Adipocyte (in vitro differentiated cells): ENCODE measurements at regions not wholly inside any gene's neighbourhood (a gene's known extent, or its start where the extent isn't known, plus 50 kb on each side); places are given as distances from the start of the nearest gene placed in this dataset.
A peak's percentile ranks its signal among the peaks of the same experiment; 100 is the strongest.
"Not testable (repeated sequence)": the region's sequence is repeated elsewhere in the genome, so short reads cannot be mapped to it uniquely, and the experiment has no call there.

ENCODE experiments used
- DNase-seq: peaks from one replicate; pipeline ENCODE4 v3.0.0-alpha.2; 2015; ENCODE audit warnings: low read depth
- H3K27me3 ChIP-seq: replicated peaks from 2 replicates; pipeline ENCODE4 v1.7.0; 2013; ENCODE audit warnings: mild to moderate bottlenecking, low read length, moderate library complexity; ENCODE audit not compliant: control insufficient read depth, insufficient read depth
- H3K36me3 ChIP-seq: 2 replicates; pipeline ENCODE4 v1.7.0; 2013; ENCODE audit warnings: low read length, mild to moderate bottlenecking, moderate library complexity; ENCODE audit not compliant: control insufficient read depth, insufficient read depth, severe bottlenecking
- H3K4me1 ChIP-seq: 2 replicates; pipeline ENCODE4 v1.7.0; 2013; ENCODE audit warnings: mild to moderate bottlenecking, low read length, moderate library complexity; ENCODE audit not compliant: control insufficient read depth, insufficient read depth
- H3K4me3 ChIP-seq: 2 replicates; pipeline ENCODE4 v1.7.0; 2013; ENCODE audit warnings: mild to moderate bottlenecking, low read length, moderate library complexity
- H3K9ac ChIP-seq: 2 replicates; pipeline ENCODE4 v1.7.0; 2013; ENCODE audit warnings: mild to moderate bottlenecking, low read length, moderate library complexity
- H3K9me3 ChIP-seq: 2 replicates; pipeline ENCODE4 v1.7.0; 2013; ENCODE audit warnings: mild to moderate bottlenecking, low read length, moderate library complexity; ENCODE audit not compliant: control insufficient read depth

- no peaks in the 10 kb centered on the region for H3K9me3 ChIP-seq
- peaks cover 6% of the 10 kb centered on the region for H3K4me1 ChIP-seq
- H3K4me3 ChIP-seq: no peak overlapping the region
- no peak for DNase-seq
- H3K36me3 ChIP-seq: no peaks in the 10 kb centered on the region
- H3K27me3 ChIP-seq: no peaks in the 10 kb centered on the region
- no peak overlapping the region for H3K9ac ChIP-seq
Measured at GRCh38 chr6:125636671-125637070, 112.8 kb upstream of the HEY2 start.

- H3K9ac ChIP-seq: no peak overlapping the region
- H3K27me3 ChIP-seq: no peaks in the 10 kb centered on the region
- no peaks in the 10 kb centered on the region for H3K9me3 ChIP-seq
- no peak for DNase-seq
- H3K36me3 ChIP-seq: no peaks in the 10 kb centered on the region
- peaks cover 6% of the 10 kb centered on the region for H3K4me1 ChIP-seq
- no peak overlapping the region for H3K4me3 ChIP-seq
Measured at GRCh38 chr6:125637207-125637606, 112.2 kb upstream of the HEY2 start.

DNA sequence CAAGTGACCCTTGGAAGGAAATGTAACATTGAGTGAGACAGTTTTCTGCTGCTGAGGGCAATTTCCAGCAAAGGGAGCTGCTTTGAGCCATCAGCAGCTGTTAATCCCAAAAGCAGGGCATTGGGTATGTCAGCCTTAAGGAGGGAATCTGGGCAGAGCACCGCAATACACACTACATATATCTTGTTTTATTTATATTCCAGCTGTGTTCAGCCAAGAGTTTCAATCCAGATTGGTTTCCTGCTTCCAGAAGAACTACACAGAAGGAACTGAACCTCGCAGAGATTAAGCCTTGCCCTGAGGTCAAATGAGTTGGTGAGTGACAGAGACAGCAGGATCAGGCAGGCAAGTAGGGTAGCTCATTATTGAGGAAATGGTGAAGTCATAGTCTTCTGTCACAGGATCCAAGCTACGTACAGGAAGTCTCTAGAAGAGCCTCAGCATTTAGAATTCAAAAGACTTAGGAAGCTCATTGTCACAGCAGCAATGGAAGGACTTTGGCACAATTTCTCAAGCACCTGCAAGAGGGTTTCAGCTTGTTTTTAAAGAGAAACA is 109.9 kb upstream of the HEY2 start:
- Histone ChIP-seq H3K36me3 (no peaks in the 10 kb centered on the region), H3K4me3 (no peak overlapping the region), H3K9me3 (no peaks in the 10 kb centered on the region), H3K27me3 (no peaks in the 10 kb centered on the region), H3K9ac (no peak overlapping the region), H3K4me1 (peaks cover 6% of the 10 kb centered on the region)
- no peak for DNase-seq

GRCh38 chr6:125640441-125641150 is 108.8 kb upstream of the HEY2 start:
- no peaks in the 10 kb centered on the region for H3K36me3 ChIP-seq
- DNase-seq: no peak
- H3K27me3 ChIP-seq: no peaks in the 10 kb centered on the region
- H3K9ac ChIP-seq: no peak overlapping the region
- peaks cover 6% of the 10 kb centered on the region for H3K4me1 ChIP-seq
- no peaks in the 10 kb centered on the region for H3K9me3 ChIP-seq
- H3K4me3 ChIP-seq: no peak overlapping the region

DNA sequence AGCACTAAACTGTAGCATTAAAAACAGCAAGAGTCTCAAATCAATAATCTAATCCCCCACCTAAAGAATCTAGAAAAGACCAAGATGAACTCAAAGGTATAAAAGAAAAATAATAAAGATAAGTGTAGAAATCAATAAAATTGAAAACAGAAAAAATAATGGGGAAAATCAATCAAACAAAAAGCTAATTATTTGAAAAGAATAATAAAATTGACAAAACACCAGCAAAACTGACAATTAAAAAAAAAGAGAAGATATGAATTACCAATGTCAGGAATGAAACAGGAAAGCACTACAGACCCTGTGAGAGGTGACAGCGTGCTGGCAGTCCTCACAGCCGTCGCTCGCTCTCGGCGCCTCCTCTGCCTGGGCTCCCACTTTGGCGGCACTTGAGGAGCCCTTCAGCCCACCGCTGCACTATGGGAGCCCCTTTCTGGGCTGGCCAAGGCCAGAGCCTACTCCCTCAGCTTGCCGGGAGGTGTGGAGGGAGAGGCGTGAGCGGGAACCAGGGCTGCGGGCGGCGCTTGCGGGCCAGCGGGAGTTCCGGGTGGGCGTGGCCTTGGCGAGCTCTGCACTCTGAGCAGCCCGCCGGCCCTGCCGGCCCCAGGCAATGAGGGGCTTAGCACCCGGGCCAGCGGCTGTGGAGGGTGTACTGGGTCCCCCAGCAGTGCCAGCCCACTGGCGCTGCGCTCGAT is 105.3 kb upstream of the HEY2 start:
- not testable (repeated sequence) for H3K27me3 ChIP-seq, H3K9me3 ChIP-seq, DNase-seq, H3K4me1 ChIP-seq, H3K4me3 ChIP-seq, H3K36me3 ChIP-seq, H3K9ac ChIP-seq

DNA sequence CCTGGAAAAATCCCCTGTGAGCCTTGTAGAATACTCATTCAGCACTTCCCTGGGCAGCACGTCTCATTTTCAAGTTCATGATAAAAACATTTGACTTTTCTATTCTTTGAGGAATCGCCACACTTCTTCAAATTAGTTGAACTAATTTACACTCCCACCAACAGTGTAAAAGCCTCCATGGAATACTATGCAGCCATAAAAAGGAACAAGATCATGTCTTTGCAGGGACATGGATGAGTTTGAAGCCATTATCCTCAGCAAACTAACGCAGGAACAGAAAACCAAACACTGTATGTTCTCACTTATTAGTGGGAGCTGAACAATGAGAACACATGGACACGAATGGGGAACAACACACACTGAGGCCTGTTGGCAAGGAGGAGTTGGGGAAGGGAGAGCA is 102.0 kb upstream of the HEY2 start:
- H3K36me3 ChIP-seq: no peaks in the 10 kb centered on the region
- H3K4me1 ChIP-seq: no peaks in the 10 kb centered on the region
- no peak for DNase-seq
- H3K9me3 ChIP-seq: no peaks in the 10 kb centered on the region
- H3K4me3 ChIP-seq: no peak overlapping the region
- H3K27me3 ChIP-seq: no peaks in the 10 kb centered on the region
- no peak overlapping the region for H3K9ac ChIP-seq

DNA sequence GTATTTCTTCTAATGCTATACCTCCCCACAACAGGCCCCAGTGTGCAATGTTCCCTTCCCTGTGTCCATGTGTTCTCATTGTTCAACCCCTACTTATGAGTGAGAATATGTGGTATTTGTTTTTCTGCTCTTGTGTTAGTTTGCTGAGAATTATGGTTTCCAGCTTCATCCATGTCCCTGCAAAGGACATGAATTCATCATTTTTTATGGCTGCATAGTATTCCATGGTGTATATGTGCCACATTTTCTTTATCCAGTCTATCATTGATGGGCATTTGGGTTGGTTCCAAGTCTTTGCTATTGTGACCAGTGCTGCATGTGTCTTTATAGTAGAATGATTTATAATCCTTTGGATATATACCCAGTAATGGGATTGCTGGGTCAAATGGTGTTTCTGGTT is 95.7 kb upstream of the HEY2 start:
- not testable (repeated sequence) for H3K4me3 ChIP-seq, H3K9ac ChIP-seq, DNase-seq, H3K9me3 ChIP-seq, H3K36me3 ChIP-seq, H3K4me1 ChIP-seq, H3K27me3 ChIP-seq

DNA sequence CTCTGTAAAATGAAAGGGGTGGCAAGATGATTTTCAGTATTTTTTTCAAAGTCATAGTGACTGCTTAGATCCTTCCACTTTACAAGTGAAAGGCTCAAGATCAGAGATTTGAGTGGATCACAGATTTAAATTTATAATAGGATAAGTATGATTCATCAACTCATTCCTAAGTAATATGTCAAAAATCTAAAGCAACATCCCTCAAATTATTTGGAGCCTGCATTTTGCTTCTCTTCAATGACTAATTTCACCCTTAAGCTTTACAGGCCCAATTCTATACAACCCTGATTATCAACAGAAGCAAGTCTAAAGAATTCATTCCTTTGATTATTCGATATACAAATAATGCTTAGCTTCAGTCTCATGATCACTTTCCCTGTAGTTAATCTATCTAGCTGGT is 93.9 kb upstream of the HEY2 start:
- no peak overlapping the region for H3K4me3 ChIP-seq
- H3K4me1 ChIP-seq: no peaks in the 10 kb centered on the region
- no peak for DNase-seq
- no peaks in the 10 kb centered on the region for H3K27me3 ChIP-seq
- no peaks in the 10 kb centered on the region for H3K9me3 ChIP-seq
- no peak overlapping the region for H3K9ac ChIP-seq
- H3K36me3 ChIP-seq: no peaks in the 10 kb centered on the region

DNA sequence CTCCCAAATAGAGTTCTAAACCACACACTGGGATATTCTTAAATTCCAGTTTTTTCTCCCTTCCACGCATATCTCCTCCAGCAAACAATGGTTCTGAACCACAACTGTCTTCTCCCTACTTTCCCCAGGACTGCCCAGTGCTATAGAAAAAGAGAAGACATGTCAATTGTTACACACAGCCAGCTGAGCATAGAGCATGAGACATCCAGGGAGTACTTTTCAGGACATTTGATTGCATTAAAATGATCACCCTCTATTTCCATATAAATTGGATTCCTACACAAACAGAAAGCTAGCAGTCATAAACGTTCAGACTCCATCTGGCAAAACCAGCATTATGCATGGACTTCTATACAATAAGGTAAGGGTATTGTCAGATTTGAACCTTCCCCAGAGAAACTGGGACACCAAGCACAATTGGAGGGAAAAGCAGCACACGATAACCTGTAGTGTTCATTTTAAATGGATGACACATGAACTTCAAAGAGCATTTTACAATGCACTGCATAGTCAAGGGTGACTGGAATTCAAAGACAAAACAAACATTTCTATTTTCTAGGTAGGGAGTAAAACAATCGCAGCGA is 93.1 kb upstream of the HEY2 start:
- Histone ChIP-seq H3K9ac (no peak overlapping the region), H3K36me3 (no peaks in the 10 kb centered on the region), H3K9me3 (no peaks in the 10 kb centered on the region), H3K27me3 (no peaks in the 10 kb centered on the region), H3K4me1 (no peaks in the 10 kb centered on the region), H3K4me3 (no peak overlapping the region)
- DNase-seq: no peak

DNA sequence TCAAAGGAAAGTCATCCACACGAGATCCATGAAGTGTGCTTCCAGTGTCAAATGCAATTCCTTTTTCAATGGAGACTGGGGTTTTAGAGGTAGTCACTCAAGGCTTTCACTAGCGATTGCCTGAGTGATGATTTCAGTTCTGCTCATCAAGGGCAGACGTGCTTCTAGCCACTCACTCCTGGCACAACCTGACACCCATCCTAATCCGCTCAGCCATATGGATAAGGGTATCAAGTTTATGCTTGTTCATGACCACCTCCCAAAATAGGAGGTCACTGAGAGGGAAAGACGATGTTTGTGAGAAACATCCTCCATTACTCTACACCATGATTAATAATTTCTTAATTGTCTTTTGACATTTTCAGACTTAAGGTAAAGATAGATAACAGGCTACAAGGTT is 91.3 kb upstream of the HEY2 start:
- H3K4me1 ChIP-seq: no peaks in the 10 kb centered on the region
- no peaks in the 10 kb centered on the region for H3K27me3 ChIP-seq
- H3K9me3 ChIP-seq: no peaks in the 10 kb centered on the region
- H3K9ac ChIP-seq: no peak overlapping the region
- no peaks in the 10 kb centered on the region for H3K36me3 ChIP-seq
- H3K4me3 ChIP-seq: no peak overlapping the region
- DNase-seq: no peak

DNA sequence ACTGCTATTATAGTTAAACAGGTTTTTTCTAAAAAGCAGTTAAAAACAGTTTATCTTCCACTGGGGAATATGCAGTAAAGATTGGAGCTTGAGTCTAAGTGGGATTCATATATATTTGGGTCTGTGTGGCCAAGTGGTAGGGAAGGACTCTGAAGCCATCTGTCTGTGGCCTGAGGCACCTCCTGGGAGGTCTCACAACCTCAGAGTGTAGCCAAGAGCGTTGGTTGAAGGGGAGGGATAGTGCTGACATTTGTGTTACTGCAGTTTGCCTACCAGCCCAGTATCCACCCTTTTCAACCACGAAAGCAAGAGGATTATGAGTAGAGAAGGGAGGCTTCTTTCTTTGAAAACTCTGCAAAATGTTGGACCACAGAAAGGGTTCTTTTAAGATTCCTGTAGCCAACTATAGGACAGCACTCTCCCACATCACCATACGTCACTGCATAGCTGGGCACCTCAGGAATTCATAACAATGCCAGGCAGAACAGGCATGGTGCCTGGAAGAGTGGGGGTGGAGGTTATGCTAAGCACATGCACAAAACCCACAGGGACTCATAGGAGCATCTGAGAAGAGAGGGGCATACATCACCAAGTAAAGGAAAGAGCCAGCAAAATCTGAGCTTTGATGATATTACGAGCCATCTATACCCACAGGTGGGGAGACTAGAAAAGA is 90.5 kb upstream of the HEY2 start:
- no peaks in the 10 kb centered on the region for H3K27me3 ChIP-seq
- H3K36me3 ChIP-seq: no peaks in the 10 kb centered on the region
- H3K4me3 ChIP-seq: no peak overlapping the region
- H3K4me1 ChIP-seq: no peaks in the 10 kb centered on the region
- no peak overlapping the region for H3K9ac ChIP-seq
- peak; percentile 6 for DNase-seq
- H3K9me3 ChIP-seq: no peaks in the 10 kb centered on the region
